HG03575 (cell line): ENCODE measurements at regions not wholly inside any gene's neighbourhood (a gene's known extent, or its start where the extent isn't known, plus 50 kb on each side); places are given as distances from the start of the nearest gene placed in this dataset.

Experiments
- ATAC-seq: cut with Tn5 transposase; IDR thresholded peaks from one replicate; pipeline ENCODE4 v1.9.1; 2021; ENCODE audit not compliant: unreplicated experiment, insufficient number of reproducible peaks, low FRiP score; ENCODE audit errors: extremely low read depth

- no peak for ATAC-seq
Measured at GRCh38 chr4:42320822-42321388, 76.4 kb upstream of the SHISA3 start.

DNA sequence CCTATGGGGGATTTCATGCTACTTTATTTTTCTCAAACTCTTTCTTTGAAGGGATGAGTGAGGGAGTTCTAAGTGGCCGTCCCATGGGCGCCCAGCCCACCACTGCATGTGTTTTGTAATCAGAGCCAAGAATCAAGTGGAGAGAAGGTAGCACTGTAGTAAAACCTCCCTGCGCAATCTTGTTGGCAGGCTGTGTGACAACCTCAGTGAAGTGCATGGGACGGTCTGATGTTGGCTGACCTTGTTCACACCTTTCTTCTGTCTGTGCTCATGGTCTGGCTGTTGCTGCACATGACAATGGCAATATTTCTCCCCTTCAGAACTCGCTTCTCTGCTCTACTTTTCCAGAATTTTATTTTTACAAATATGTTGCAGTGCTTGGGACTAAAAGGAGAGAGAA lies 71.2 kb upstream of the SHISA3 start:
- no peak for ATAC-seq

DNA sequence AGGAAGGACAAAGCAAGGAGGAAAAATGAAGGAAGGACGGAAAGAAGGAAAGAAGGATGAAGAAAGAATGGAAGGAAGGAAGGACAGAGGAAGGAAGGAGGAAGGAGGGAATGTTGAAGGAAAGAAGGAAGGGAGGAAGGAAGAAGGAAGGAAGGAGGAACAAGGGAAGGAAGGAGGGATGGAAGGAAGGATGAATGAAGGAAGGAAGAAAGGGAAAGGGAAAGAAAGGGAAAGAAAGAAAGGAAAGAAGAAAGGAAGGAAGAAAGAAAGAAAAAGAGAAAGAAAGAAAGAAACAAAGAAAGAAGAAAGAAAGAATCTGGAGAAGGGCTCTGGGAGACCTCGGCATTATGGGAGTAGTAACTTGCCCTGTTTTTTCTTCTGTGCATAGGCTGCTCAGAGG lies 70.8 kb upstream of the SHISA3 start:
- ATAC-seq = no peak

- ATAC-seq = no peak
Measured at GRCh38 chr4:42327323-42327722, 70.0 kb upstream of the SHISA3 start.

GRCh38 chr4:42328978-42329377 lies 68.3 kb upstream of the SHISA3 start:
- no peak for ATAC-seq

- no peak for ATAC-seq
Measured at GRCh38 chr4:42329421-42329820, 67.9 kb upstream of the SHISA3 start.

- no peak for ATAC-seq
Measured at GRCh38 chr4:42330002-42330592, 67.2 kb upstream of the SHISA3 start.

- ATAC-seq = no peak
Measured at GRCh38 chr4:42331040-42331439, 66.2 kb upstream of the SHISA3 start.

- ATAC-seq = peak; percentile 73
Measured at GRCh38 chr4:42331914-42332368, 65.3 kb upstream of the SHISA3 start.

DNA sequence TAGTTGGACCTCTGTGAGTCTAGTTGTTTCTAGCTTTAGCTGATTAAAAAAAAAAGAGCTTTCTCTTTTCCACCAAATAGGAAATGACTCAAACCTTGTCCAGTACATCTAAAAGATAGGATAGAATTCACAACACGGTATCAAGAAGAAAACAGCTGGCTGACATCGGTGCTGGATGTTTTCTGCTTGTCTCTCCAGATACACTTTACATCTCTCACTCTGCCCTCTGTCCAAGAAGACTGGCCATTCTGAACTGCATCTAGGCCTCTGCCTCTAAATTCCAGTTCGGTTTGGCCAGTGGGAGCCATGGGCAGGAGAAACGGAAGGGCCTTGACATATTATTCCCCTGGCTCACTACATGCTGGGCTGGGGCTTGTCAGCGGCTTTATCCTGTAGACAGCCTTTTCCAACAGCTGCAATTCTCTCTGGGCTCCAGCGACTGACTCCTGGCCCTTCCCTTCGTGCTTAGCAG lies 57.3 kb upstream of the SHISA3 start:
- ATAC-seq = no peak

DNA sequence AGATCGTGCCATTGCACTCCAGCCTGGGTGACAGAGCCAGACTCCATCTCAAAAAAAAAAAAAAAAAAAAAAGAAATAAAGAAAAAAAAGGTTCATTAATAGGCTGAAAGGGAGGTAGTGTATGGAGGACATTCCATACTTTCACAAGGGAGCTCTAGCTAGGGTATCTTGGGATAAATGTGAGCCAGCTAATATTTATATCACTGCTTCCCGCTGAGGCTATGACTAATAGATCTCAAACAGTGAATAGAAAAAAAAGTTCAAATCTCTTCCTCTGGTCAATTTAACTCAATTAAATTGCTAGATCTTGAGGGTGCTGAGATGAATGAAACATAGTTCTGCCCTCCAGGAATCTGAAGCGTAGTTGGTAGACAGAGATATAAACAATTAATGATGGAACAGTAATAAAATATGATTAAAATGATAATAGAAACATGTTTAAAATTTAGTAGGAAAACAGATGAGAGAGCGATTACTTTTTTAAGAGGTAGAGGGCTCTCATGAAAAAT lies 55.7 kb upstream of the SHISA3 start:
- no peak for ATAC-seq

DNA sequence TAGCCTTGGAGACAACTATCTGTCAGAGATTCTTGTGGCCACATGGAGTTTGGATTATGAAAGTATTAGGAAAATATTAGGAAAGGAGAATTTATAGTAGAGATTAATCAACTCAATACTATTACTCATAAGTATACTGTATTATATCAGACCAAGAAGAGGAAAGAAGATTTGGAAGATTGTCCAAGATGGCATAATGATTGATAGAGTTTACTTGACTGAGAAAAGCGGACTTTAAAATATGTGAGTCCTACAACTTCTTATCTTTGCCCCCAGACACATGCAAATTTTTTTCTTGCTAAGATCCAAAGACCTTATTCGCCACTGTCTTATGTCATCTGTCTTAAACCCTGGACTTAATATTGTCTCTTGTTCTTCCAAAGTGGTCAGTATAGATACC lies 54.8 kb upstream of the SHISA3 start:
- no peak for ATAC-seq

GRCh38 chr4:42344309-42344708 lies 53.0 kb upstream of the SHISA3 start:
- ATAC-seq = peak; percentile 48

- ATAC-seq = no peak
Measured at GRCh38 chr4:42344749-42345148, 52.5 kb upstream of the SHISA3 start.

GRCh38 chr4:42345962-42346544 lies 51.2 kb upstream of the SHISA3 start:
- no peak for ATAC-seq

- no peak for ATAC-seq
Measured at GRCh38 chr4:42347076-42347475, 50.2 kb upstream of the SHISA3 start.
